ENCODE measurements at regions not wholly inside any gene's neighbourhood (a gene's known extent, or its start where the extent isn't known, plus 50 kb on each side); places are given as distances from the start of the nearest gene placed in this dataset.

DNA sequence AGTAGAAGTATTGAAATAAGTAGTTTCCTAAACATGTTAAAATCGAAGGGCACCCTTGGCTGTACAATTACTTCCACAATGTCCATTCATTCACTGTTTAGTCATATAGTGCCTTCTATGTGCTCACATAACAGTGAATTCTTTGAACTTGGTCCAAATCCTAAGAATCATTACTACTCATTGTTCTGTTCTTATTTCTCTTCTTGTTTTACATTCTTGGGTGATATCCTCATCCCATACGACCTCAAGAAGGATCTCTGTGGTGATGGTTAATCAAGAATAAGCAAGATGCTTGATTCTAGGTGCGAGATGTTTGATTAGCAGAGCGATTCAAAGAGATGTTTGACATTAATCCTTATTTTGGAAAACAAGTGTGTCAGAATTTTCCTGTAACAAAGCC lies 667.4 kb upstream of the ZP4 start:
- H3K9me2 ChIP-seq (replicated peaks; ENCODE audit: insufficient read depth, low read length), result no peaks in the 10 kb centered on the region
- no peak overlapping the region for H3K4me3 ChIP-seq (ENCODE audit: low read length)
- no peak overlapping the region for H3K27ac ChIP-seq (ENCODE audit: low read length)
- DNase-seq, result no peak
- no peak overlapping the region for H3K4me2 ChIP-seq (ENCODE audit: low read depth, low read length)
- TF ChIP-seq, protein P1, sequence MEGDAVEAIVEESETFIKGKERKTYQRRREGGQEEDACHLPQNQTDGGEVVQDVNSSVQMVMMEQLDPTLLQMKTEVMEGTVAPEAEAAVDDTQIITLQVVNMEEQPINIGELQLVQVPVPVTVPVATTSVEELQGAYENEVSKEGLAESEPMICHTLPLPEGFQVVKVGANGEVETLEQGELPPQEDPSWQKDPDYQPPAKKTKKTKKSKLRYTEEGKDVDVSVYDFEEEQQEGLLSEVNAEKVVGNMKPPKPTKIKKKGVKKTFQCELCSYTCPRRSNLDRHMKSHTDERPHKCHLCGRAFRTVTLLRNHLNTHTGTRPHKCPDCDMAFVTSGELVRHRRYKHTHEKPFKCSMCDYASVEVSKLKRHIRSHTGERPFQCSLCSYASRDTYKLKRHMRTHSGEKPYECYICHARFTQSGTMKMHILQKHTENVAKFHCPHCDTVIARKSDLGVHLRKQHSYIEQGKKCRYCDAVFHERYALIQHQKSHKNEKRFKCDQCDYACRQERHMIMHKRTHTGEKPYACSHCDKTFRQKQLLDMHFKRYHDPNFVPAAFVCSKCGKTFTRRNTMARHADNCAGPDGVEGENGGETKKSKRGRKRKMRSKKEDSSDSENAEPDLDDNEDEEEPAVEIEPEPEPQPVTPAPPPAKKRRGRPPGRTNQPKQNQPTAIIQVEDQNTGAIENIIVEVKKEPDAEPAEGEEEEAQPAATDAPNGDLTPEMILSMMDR (IDR thresholded peaks at IDR 0.05; ENCODE audit: low read length), result no peak
- TF ChIP-seq EZH2 (optimal IDR thresholded peaks at IDR 0.05; ENCODE audit: low read depth, low read length), result no peak
- TF ChIP-seq EZH2phosphoT487 (IDR thresholded peaks at IDR 0.05; ENCODE audit: low read length), result no peak
- H3K36me3 ChIP-seq (replicated peaks; ENCODE audit: insufficient read depth, low read length), result no peaks in the 10 kb centered on the region
- no peaks in the 10 kb centered on the region for H3F3A ChIP-seq (ENCODE audit: insufficient read depth, low read length)
- H3K4me1 ChIP-seq (ENCODE audit: low read length), result no peaks in the 10 kb centered on the region
- no peak overlapping the region for H3K9ac ChIP-seq (ENCODE audit: low read length)
- no peaks in the 10 kb centered on the region for H4K20me1 ChIP-seq (ENCODE audit: insufficient read depth, low read length)
- no peak overlapping the region for H2AFZ ChIP-seq (ENCODE audit: low read length)
- H3K27me3 ChIP-seq (replicated peaks; ENCODE audit: insufficient read depth, low read length), result no peaks in the 10 kb centered on the region
- no peaks in the 10 kb centered on the region for H3K9me3 ChIP-seq (replicated peaks; ENCODE audit: insufficient read depth, low read length)
- H3K79me2 ChIP-seq (ENCODE audit: low read length), result no peaks in the 10 kb centered on the region

DNA sequence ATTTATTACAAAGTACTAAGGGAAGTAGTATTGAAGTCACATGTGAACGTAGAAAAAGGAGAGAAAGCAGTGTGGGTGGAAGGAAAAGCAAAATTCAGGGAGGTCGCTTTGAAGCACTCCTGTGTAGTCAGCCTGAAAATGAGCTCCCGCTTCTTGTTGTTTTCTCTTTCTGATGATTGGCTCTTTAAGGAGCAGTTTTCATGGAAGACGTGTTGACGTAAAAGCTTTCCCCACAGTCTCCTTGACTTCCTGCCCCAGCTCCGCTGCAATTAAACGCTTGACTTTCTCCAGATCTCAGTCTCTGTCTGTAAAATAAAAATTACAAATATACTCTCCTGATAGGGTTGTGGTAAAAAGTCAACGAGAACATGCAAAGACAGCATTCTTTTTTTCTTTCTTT lies 661.5 kb upstream of the ZP4 start:
- Histone ChIP-seq H4K20me1 (ENCODE audit: insufficient read depth, low read length) (no peaks in the 10 kb centered on the region), H3F3A (ENCODE audit: insufficient read depth, low read length) (no peaks in the 10 kb centered on the region), H3K4me1 (ENCODE audit: low read length) (no peaks in the 10 kb centered on the region), H3K36me3 (replicated peaks; ENCODE audit: insufficient read depth, low read length) (no peaks in the 10 kb centered on the region), H3K4me2 (ENCODE audit: low read depth, low read length) (no peak overlapping the region), H3K9me2 (replicated peaks; ENCODE audit: insufficient read depth, low read length) (no peaks in the 10 kb centered on the region), H3K27me3 (replicated peaks; ENCODE audit: insufficient read depth, low read length) (no peaks in the 10 kb centered on the region), H3K27ac (ENCODE audit: low read length) (no peak overlapping the region), H2AFZ (ENCODE audit: low read length) (no peak overlapping the region), H3K9ac (ENCODE audit: low read length) (no peak overlapping the region), H3K9me3 (replicated peaks; ENCODE audit: insufficient read depth, low read length) (no peaks in the 10 kb centered on the region), H3K79me2 (ENCODE audit: low read length) (no peaks in the 10 kb centered on the region), H3K4me3 (ENCODE audit: low read length) (no peak overlapping the region)
- no peak for DNase-seq
- TF ChIP-seq, protein P1 (IDR thresholded peaks at IDR 0.05; ENCODE audit: low read length), result no peak
- no peak for TF ChIP-seq EZH2phosphoT487 (IDR thresholded peaks at IDR 0.05; ENCODE audit: low read length)
- no peak for TF ChIP-seq EZH2 (optimal IDR thresholded peaks at IDR 0.05; ENCODE audit: low read depth, low read length)

DNA sequence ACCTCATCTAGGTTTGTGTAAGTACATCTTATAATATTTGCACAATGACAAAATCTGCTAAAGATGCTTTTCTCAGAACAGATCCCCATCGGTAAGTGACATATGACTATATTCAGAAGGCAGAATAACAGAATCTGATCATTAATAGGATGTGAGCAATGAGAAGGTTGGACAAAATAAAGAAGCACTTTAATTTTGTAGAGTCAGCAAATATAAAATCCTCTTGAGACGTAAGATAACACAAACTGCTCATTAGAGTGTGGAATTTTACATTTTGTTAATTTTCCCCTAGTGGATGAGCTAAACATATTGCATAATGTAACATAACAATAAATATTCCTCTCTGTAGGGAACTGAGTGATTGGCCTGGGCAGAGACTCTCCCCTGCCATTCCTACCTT lies 658.4 kb upstream of the ZP4 start:
- DNase-seq, result no peak
- no peaks in the 10 kb centered on the region for H3K4me1 ChIP-seq (ENCODE audit: low read length)
- TF ChIP-seq, protein P1 (IDR thresholded peaks at IDR 0.05; ENCODE audit: low read length), result no peak
- TF ChIP-seq EZH2phosphoT487 (IDR thresholded peaks at IDR 0.05; ENCODE audit: low read length) (no peak), EZH2 (optimal IDR thresholded peaks at IDR 0.05; ENCODE audit: low read depth, low read length) (no peak)
- no peaks in the 10 kb centered on the region for H3K27me3 ChIP-seq (replicated peaks; ENCODE audit: insufficient read depth, low read length)
- H3K79me2 ChIP-seq (ENCODE audit: low read length), result no peaks in the 10 kb centered on the region
- no peak overlapping the region for H3K27ac ChIP-seq (ENCODE audit: low read length)
- H3K9me2 ChIP-seq (replicated peaks; ENCODE audit: insufficient read depth, low read length), result no peaks in the 10 kb centered on the region
- H4K20me1 ChIP-seq (ENCODE audit: insufficient read depth, low read length), result no peaks in the 10 kb centered on the region
- H3K9me3 ChIP-seq (replicated peaks; ENCODE audit: insufficient read depth, low read length), result no peaks in the 10 kb centered on the region
- H3K4me3 ChIP-seq (ENCODE audit: low read length), result no peak overlapping the region
- no peak overlapping the region for H2AFZ ChIP-seq (ENCODE audit: low read length)
- H3K36me3 ChIP-seq (replicated peaks; ENCODE audit: insufficient read depth, low read length), result no peaks in the 10 kb centered on the region
- no peak overlapping the region for H3K9ac ChIP-seq (ENCODE audit: low read length)
- H3K4me2 ChIP-seq (ENCODE audit: low read depth, low read length), result no peak overlapping the region
- no peaks in the 10 kb centered on the region for H3F3A ChIP-seq (ENCODE audit: insufficient read depth, low read length)

Data from MM.1S (cell line).